ENCODE measurements at regions not wholly inside any gene's neighbourhood (a gene's known extent, or its start where the extent isn't known, plus 50 kb on each side); places are given as distances from the start of the nearest gene placed in this dataset.

DNA sequence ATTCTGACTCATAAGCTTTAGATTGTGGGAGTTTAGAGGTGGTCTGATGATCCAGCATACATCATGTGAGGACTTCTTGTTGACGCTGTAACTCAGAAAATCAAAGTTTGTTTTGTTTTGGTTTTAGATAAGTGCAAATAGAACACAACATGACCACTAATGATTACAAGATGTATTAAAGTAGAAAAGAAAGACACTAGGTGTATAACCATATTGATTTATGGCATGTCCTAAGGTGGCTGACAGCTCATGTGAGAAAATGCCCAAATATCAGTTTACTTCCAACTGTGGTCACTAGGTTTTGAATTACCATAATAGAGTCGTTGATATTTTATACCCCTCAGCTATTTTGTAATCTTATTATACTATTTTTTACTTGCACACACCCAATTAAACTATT lies 1131.4 kb upstream of the PHF14 start:
- ATAC-seq: no peak
- Mint-ChIP-seq H3K4me1 (no peaks in the 10 kb centered on the region), H3K36me3 (ENCODE audit: low read depth) (no peaks in the 10 kb centered on the region), H3K4me3 (no peak overlapping the region), H3K27me3 (no peaks in the 10 kb centered on the region), H3K27ac (no peak overlapping the region), H3K9me3 (peaks cover 4% of the 10 kb centered on the region)
- DNase-seq: no peak

DNA sequence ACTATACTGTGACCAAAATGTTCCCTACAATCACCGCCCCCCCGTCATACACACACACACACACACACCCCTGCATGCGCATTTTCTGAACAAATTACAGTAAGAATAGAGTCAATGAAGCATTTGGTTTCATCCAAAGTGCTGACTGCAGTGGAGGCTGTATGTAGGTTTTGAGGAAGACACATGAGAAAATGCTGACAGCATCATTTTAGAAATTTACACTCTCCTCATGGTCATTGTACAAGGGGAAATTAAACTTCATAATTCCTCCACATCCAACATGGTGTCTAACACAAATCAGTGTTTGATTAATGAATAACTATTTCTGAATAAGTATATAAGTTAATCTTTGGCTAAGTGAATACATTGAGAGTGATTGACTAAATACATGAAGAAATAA lies 1126.8 kb upstream of the PHF14 start:
- no peaks in the 10 kb centered on the region for H3K4me1 Mint-ChIP-seq
- no peaks in the 10 kb centered on the region for H3K27me3 Mint-ChIP-seq
- H3K4me3 Mint-ChIP-seq: no peak overlapping the region
- no peak for ATAC-seq
- no peak for DNase-seq
- peaks cover 4% of the 10 kb centered on the region for H3K9me3 Mint-ChIP-seq
- H3K36me3 Mint-ChIP-seq (ENCODE audit: low read depth): no peaks in the 10 kb centered on the region
- H3K27ac Mint-ChIP-seq: no peak overlapping the region

DNA sequence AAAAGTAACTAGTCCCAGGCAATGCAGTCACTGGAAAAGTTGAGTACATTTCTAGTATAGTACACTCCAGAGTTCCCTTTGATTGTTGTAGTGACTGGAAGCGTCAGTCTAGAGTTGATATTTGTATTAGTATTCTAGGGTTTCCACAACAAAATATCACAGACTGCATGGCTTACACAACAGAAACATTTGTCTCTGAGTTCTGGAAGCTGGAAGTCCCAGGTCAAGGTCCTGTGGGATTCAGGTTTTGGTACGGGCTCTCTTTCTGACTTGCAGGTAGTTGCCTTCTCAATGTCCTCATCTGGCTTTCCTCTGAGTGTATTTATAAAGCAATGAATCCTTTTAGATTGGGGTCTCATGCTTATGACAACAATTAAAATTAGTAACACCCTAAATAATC lies 1119.1 kb upstream of the PHF14 start:
- Mint-ChIP-seq H3K27ac (no peak overlapping the region), H3K4me1 (no peaks in the 10 kb centered on the region), H3K4me3 (no peak overlapping the region), H3K27me3 (no peaks in the 10 kb centered on the region), H3K36me3 (ENCODE audit: low read depth) (no peaks in the 10 kb centered on the region), H3K9me3 (peaks cover 15% of the 10 kb centered on the region)
- ATAC-seq: no peak
- DNase-seq: no peak

DNA sequence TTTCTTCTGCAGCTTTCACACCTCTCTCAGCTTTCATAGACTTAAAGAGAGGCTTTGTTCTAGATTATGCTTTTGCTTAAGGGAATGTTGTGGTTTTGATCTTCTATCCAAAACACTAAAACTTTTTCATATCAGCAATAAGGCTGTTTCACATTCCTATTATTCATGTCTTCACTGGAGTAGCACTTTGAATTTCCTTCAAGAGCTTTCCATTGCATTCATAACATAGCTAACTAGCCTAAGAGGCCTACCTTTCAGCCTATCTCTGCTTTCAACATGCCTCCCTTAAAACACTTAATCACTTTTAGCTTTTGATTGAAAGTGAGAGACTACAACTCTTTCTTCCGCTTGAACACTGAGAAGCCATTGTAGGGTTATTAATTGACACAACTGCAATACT lies 1117.0 kb upstream of the PHF14 start:
- H3K27me3 Mint-ChIP-seq: no peaks in the 10 kb centered on the region
- no peak for ATAC-seq
- no peaks in the 10 kb centered on the region for H3K4me1 Mint-ChIP-seq
- no peaks in the 10 kb centered on the region for H3K36me3 Mint-ChIP-seq (ENCODE audit: low read depth)
- DNase-seq: no peak
- no peak overlapping the region for H3K4me3 Mint-ChIP-seq
- no peak overlapping the region for H3K27ac Mint-ChIP-seq
- peaks cover 19% of the 10 kb centered on the region for H3K9me3 Mint-ChIP-seq

DNA sequence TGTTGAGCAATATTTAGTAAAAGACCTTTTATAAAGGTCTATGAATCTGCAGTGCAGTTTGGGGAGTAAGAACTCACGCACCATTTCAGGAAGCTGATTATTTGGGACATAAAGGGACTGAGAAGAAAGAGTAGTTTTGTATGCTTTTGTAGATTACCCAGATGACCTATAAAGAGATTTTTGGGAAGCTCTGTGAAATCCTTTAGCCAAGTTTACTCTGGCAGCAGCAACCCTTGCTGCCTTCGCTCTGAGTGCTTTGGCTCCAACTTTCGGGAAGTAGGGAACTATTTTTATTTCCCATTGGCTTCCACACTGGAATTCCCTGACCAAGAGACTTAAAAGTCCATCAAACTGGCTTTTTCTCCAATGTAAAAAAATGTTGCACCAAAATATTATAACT lies 1110.1 kb upstream of the PHF14 start:
- H3K27ac Mint-ChIP-seq: no peak overlapping the region
- H3K27me3 Mint-ChIP-seq: no peaks in the 10 kb centered on the region
- peaks cover 20% of the 10 kb centered on the region for H3K9me3 Mint-ChIP-seq
- H3K4me3 Mint-ChIP-seq: no peak overlapping the region
- DNase-seq (no peak), ATAC-seq (no peak)
- H3K4me1 Mint-ChIP-seq: no peaks in the 10 kb centered on the region
- H3K36me3 Mint-ChIP-seq (ENCODE audit: low read depth): no peaks in the 10 kb centered on the region

DNA sequence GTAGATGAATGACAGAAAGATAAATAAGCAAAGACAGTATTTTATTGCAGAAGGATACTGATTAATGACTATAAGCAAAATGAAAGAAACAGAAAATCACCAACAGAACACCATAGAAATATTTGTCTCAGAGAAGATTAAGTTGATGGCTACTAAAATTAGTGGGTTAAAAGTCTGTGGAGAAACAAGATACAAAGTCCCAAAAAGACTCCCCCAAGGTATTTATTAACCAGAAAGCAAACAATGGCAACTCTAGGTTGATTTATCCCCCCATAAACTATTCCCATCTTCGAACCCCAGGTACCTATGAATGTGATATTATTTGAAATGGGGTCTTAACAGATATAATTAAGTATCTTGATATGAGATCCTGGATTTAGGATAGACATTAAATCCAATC lies 1104.5 kb upstream of the PHF14 start:
- Mint-ChIP-seq H3K27ac (no peak overlapping the region), H3K36me3 (ENCODE audit: low read depth) (no peaks in the 10 kb centered on the region), H3K27me3 (no peaks in the 10 kb centered on the region), H3K4me1 (no peaks in the 10 kb centered on the region), H3K4me3 (no peak overlapping the region), H3K9me3 (peaks cover 6% of the 10 kb centered on the region)
- no peak for DNase-seq
- no peak for ATAC-seq

DNA sequence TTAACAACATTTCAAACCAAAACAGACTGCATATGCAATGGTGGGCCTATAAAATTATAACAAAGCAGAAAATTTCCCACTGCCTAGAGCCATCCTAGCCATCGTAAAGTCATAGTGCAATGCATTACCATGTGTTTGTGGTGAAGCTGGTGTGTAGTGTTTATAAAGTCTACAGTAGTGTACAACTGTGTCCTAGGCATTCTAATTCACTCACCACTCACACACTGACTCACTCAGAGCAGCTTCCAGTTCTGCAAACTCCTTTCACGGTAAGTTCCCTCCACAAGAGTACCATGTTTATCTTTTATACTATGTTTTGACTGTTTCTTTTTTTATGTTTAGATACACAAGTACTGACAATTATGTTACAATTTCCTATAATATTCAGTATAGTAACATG lies 1104.1 kb upstream of the PHF14 start:
- Mint-ChIP-seq H3K4me3 (no peak overlapping the region), H3K36me3 (ENCODE audit: low read depth) (no peaks in the 10 kb centered on the region), H3K4me1 (no peaks in the 10 kb centered on the region), H3K27ac (no peak overlapping the region), H3K27me3 (no peaks in the 10 kb centered on the region), H3K9me3 (peaks cover 6% of the 10 kb centered on the region)
- ATAC-seq: no peak
- DNase-seq: no peak

DNA sequence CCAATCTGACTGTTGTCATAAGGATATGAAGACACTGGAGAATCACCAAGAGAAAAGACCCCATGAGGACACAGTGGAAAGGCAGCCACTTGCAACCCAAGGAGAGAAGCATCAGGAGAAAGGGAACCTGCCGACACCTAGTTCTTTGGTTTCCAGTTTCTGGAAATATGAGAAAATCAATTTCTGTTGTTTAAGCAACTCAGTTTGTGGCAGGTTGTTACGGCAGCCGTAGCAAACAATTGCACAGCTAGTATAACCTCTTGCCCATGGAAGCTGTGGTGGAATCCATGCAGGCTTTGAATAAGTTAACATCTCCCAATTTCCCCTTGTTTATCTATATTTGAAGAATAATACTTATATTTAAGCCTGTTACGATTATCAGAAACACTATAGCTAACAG lies 1103.0 kb upstream of the PHF14 start:
- no peak overlapping the region for H3K4me3 Mint-ChIP-seq
- ATAC-seq (no peak), DNase-seq (no peak)
- H3K4me1 Mint-ChIP-seq: no peaks in the 10 kb centered on the region
- H3K27ac Mint-ChIP-seq: no peak overlapping the region
- no peaks in the 10 kb centered on the region for H3K27me3 Mint-ChIP-seq
- peaks cover 6% of the 10 kb centered on the region for H3K9me3 Mint-ChIP-seq
- H3K36me3 Mint-ChIP-seq (ENCODE audit: low read depth): no peaks in the 10 kb centered on the region

DNA sequence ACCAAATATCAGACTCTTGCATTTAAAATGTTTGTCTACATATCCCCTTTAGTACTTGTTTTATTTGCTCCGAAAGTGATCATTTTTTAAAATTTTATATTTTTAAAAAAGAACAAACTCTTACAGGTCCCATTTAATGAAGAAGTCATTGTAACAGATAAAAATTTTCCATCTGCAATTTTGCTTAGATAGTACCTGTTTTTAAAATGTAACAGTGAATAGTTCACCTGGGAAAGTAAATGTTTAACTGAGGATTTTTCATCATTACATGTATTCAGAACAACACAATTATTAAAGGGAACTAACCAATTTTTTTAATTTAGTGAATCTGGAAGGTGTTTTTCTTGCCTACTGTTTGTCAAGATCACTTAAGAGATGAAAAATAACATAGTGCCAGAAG lies 1099.5 kb upstream of the PHF14 start:
- no peaks in the 10 kb centered on the region for H3K36me3 Mint-ChIP-seq (ENCODE audit: low read depth)
- H3K27me3 Mint-ChIP-seq: no peaks in the 10 kb centered on the region
- no peaks in the 10 kb centered on the region for H3K4me1 Mint-ChIP-seq
- peaks cover 12% of the 10 kb centered on the region for H3K9me3 Mint-ChIP-seq
- DNase-seq: no peak
- no peak overlapping the region for H3K4me3 Mint-ChIP-seq
- ATAC-seq: no peak
- H3K27ac Mint-ChIP-seq: no peak overlapping the region

DNA sequence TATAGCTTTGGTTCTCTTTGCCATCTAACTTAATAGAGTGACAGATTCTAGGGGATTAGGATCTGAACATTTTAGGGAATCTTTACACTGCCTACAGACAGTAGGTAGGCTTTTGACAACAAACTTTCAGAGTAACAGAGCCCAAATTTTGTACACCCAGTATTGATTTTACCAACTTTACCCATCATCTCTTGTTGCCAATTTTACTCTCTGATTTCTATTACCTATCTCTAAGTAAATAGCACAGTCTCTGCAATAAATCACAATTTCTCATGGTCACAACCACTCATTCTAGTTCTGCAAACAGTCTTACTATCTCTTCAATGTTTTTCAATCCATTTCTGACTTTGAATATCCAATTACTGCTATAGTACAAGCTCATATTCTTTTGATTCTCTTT lies 1097.6 kb upstream of the PHF14 start:
- DNase-seq (no peak), ATAC-seq (no peak)
- H3K9me3 Mint-ChIP-seq: peaks cover 12% of the 10 kb centered on the region
- no peaks in the 10 kb centered on the region for H3K4me1 Mint-ChIP-seq
- H3K27me3 Mint-ChIP-seq: no peaks in the 10 kb centered on the region
- H3K27ac Mint-ChIP-seq: no peak overlapping the region
- no peak overlapping the region for H3K4me3 Mint-ChIP-seq
- no peaks in the 10 kb centered on the region for H3K36me3 Mint-ChIP-seq (ENCODE audit: low read depth)

DNA sequence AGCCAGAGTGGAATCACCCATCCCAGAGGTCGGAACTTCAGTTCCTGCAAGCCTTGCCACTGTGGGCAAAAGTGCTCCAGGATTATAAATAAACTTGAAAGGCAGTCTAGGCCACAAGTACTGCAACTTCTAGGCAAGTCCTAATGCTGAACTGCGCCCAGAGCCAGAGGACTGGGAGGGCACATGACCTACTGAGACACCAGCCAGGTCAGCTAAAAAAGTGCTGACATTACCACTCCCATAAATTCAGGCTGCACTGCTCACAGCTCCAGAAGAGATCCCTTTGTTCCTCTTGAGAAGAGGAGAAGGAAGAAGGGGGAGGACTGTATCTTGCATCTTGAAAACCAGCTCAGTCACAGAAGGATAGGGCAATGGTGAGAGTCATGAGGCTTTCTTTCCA lies 1084.1 kb upstream of the PHF14 start:
- peaks cover 35% of the 10 kb centered on the region for H3K9me3 Mint-ChIP-seq

DNA sequence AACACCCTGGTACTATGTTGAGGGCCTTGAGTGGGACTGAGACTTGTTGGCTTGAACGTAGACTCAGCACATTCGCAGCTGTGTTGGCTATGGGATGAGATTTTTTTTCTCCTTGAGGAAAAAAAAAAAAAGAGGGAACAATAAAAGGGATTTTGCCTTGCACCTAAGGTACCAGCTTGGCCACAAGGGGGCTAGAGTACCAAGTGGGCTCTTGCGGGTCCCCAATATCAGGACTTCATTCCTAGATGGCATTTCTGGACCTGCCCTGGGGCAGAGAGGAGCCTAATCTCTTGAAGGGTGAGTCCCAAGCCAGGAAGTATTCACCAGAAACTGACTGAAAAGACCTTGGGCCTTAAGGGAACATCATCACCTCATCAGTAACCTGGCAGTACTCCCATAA lies 1083.6 kb upstream of the PHF14 start:
- peaks cover 34% of the 10 kb centered on the region for H3K9me3 Mint-ChIP-seq

More for the DNA sequence above, 1084.1 kb upstream of the PHF14 start:
- no peaks in the 10 kb centered on the region for H3K27me3 Mint-ChIP-seq
- DNase-seq (no peak), ATAC-seq (no peak)
- H3K36me3 Mint-ChIP-seq (ENCODE audit: low read depth): no peaks in the 10 kb centered on the region
- no peaks in the 10 kb centered on the region for H3K4me1 Mint-ChIP-seq
- no peak overlapping the region for H3K4me3 Mint-ChIP-seq
- no peak overlapping the region for H3K27ac Mint-ChIP-seq

DNA sequence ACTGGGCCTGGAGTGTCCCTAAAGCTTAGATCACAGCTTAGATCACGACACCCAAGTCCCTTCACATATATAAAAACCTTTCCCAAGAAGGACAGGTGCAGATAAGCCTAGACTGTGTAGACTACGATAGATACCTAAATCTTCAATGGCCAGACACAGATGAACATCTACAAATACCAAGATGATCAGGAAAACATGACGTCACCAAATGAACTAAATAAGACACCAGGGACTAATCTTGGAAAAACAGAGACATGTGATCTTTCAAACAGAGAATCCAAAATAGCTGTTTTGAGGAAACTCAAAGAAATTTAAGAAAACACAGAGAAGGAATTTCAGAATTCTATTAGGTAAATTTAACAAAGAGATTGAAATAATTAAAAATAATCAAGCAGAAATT lies 1082.6 kb upstream of the PHF14 start:
- DNase-seq (no peak), ATAC-seq (no peak)
- H3K4me1 Mint-ChIP-seq: no peaks in the 10 kb centered on the region

More for the DNA sequence above, 1083.6 kb upstream of the PHF14 start:
- Mint-ChIP-seq H3K27me3 (no peaks in the 10 kb centered on the region), H3K27ac (no peak overlapping the region), H3K4me3 (no peak overlapping the region), H3K36me3 (ENCODE audit: low read depth) (no peaks in the 10 kb centered on the region), H3K4me1 (no peaks in the 10 kb centered on the region)
- no peak for ATAC-seq
- no peak for DNase-seq

DNA sequence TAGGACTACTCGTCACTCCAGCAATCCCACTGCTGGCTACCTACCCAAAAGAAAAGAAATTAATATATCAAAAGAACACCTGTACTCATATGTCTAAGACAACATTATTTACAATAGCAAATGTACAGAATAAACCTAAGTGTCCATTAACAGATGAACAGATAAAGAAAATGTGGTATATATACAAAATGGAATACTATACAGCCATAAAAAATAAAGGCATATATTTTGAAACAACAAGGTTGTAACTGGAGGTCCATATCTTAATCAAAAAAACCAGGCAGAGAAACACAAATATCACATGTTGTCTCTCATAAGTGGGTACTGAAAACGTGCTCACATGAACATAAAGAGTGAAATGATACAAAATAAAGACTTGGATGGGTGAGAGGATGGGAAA lies 1073.3 kb upstream of the PHF14 start:
- Mint-ChIP-seq H3K27ac (no peak overlapping the region), H3K4me3 (no peak overlapping the region), H3K36me3 (ENCODE audit: low read depth) (no peaks in the 10 kb centered on the region), H3K4me1 (no peaks in the 10 kb centered on the region), H3K27me3 (no peaks in the 10 kb centered on the region), H3K9me3 (peaks cover 28% of the 10 kb centered on the region)
- ATAC-seq (no peak), DNase-seq (no peak)

More for the DNA sequence above, 1082.6 kb upstream of the PHF14 start:
- Mint-ChIP-seq H3K27ac (no peak overlapping the region), H3K27me3 (no peaks in the 10 kb centered on the region), H3K4me3 (no peak overlapping the region), H3K9me3 (peaks cover 42% of the 10 kb centered on the region), H3K36me3 (ENCODE audit: low read depth) (no peaks in the 10 kb centered on the region)

DNA sequence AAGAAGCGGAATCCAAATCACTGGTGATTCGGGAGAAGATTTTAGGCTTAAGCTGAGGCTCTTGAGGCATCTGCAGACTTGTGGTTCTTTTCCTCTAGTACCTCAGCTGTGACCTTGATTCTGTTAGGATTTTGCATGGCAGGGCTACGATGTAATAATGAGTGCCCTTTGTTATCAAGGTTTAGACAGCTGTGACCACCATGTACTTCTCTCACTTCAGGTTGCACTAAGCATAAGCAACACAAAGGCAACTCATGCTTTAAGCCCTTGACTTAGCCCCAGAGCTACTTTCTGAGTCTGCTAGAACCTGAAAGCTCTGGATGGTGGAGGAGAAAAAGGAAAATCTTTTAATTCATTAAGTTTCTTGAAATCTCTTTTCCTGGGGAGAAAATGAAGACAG lies 1052.3 kb upstream of the PHF14 start:
- DNase-seq (no peak), ATAC-seq (no peak)
- H3K27me3 Mint-ChIP-seq: no peaks in the 10 kb centered on the region
- no peaks in the 10 kb centered on the region for H3K36me3 Mint-ChIP-seq (ENCODE audit: low read depth)
- peaks cover 12% of the 10 kb centered on the region for H3K9me3 Mint-ChIP-seq
- no peak overlapping the region for H3K27ac Mint-ChIP-seq
- no peaks in the 10 kb centered on the region for H3K4me1 Mint-ChIP-seq
- H3K4me3 Mint-ChIP-seq: no peak overlapping the region

DNA sequence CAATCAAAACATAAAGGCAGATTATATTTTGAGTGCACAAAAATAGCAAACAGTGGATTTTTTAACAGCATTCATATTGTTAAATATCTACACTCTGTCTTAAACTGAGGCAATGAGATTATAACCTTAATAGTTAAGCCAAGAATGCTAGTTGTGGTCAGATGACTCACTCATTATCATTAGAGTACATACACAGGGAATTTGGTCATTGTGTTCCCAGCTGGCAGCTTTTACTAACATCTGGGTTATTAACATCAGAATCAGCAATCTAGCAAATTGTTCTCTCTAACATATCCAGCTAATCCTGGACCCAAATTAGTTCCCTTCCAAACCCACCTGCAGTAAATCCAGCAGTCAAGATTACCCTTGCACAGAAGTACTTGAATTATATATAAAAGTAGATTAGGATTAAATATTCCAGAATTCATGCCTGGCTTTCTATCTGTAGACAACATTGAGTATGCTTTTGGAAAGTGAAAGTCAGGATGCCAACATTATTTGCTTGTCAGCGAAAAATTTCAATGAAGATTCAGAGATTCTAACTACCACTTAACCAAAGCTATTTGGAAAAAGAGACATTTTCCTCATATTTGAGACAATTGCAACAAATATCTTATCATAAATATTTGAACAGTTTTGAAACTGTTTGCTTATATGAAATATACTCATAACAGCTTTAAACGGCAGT lies 1035.6 kb upstream of the PHF14 start:
- ATAC-seq (no peak), DNase-seq (no peak)
- Mint-ChIP-seq H3K27me3 (no peaks in the 10 kb centered on the region), H3K36me3 (ENCODE audit: low read depth) (no peaks in the 10 kb centered on the region), H3K4me1 (no peaks in the 10 kb centered on the region), H3K27ac (no peak overlapping the region), H3K4me3 (no peak overlapping the region), H3K9me3 (peaks cover 5% of the 10 kb centered on the region)
